ENCODE measurements at regions not wholly inside any gene's neighbourhood (a gene's known extent, or its start where the extent isn't known, plus 50 kb on each side); places are given as distances from the start of the nearest gene placed in this dataset.

GRCh38 chr5:162852134-162852533, 585.3 kb upstream of the CCNG1 start:
- TF ChIP-seq, protein P1, sequence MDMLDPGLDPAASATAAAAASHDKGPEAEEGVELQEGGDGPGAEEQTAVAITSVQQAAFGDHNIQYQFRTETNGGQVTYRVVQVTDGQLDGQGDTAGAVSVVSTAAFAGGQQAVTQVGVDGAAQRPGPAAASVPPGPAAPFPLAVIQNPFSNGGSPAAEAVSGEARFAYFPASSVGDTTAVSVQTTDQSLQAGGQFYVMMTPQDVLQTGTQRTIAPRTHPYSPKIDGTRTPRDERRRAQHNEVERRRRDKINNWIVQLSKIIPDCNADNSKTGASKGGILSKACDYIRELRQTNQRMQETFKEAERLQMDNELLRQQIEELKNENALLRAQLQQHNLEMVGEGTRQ (IDR thresholded peaks at IDR 0.05): no peak
- TF ChIP-seq ESRRA (IDR thresholded peaks at IDR 0.05; ENCODE audit: borderline replicate concordance, low read length): no peak
- no peak for TF ChIP-seq MAFK (IDR thresholded peaks at IDR 0.05; ENCODE audit: partially characterized antibody)
- TF ChIP-seq POLR2A (IDR thresholded peaks at IDR 0.05; ENCODE audit: low read length): no peak
- no peak for TF ChIP-seq SMC3 (IDR thresholded peaks at IDR 0.05)
- TF ChIP-seq CHD4 (IDR thresholded peaks at IDR 0.05; ENCODE audit: borderline replicate concordance): no peak
- no peak for TF ChIP-seq ZC3H11A (IDR thresholded peaks at IDR 0.05)
- no peak for TF ChIP-seq TFCP2L1 (CRISPR knock-in tag; IDR thresholded peaks at IDR 0.05)
- TF ChIP-seq, protein P2, sequence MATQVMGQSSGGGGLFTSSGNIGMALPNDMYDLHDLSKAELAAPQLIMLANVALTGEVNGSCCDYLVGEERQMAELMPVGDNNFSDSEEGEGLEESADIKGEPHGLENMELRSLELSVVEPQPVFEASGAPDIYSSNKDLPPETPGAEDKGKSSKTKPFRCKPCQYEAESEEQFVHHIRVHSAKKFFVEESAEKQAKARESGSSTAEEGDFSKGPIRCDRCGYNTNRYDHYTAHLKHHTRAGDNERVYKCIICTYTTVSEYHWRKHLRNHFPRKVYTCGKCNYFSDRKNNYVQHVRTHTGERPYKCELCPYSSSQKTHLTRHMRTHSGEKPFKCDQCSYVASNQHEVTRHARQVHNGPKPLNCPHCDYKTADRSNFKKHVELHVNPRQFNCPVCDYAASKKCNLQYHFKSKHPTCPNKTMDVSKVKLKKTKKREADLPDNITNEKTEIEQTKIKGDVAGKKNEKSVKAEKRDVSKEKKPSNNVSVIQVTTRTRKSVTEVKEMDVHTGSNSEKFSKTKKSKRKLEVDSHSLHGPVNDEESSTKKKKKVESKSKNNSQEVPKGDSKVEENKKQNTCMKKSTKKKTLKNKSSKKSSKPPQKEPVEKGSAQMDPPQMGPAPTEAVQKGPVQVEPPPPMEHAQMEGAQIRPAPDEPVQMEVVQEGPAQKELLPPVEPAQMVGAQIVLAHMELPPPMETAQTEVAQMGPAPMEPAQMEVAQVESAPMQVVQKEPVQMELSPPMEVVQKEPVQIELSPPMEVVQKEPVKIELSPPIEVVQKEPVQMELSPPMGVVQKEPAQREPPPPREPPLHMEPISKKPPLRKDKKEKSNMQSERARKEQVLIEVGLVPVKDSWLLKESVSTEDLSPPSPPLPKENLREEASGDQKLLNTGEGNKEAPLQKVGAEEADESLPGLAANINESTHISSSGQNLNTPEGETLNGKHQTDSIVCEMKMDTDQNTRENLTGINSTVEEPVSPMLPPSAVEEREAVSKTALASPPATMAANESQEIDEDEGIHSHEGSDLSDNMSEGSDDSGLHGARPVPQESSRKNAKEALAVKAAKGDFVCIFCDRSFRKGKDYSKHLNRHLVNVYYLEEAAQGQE (IDR thresholded peaks at IDR 0.05): no peak
- no peak for TF ChIP-seq GATA3 (IDR thresholded peaks at IDR 0.05; ENCODE audit: borderline replicate concordance)
- no peak for TF ChIP-seq FOSL2 (IDR thresholded peaks at IDR 0.05)
- TF ChIP-seq FOSL2 (CRISPR knock-in tag; IDR thresholded peaks at IDR 0.05): no peak
- no peak for TF ChIP-seq HOXA7 (CRISPR knock-in tag; IDR thresholded peaks at IDR 0.05)
- TF ChIP-seq HOXB13 (CRISPR knock-in tag; IDR thresholded peaks at IDR 0.05; ENCODE audit: low read depth): no peak
- no peak for TF ChIP-seq EHMT2 (IDR thresholded peaks at IDR 0.05; ENCODE audit: low read depth)
- ATAC-seq (no peak), FAIRE-seq (no peak), DNase-seq (ENCODE audit: low read depth in 1 of 2, low spot score in 1 of 2) (no peak)
- no peak overlapping the region for H3K27ac ChIP-seq
- H3K4me3 ChIP-seq: no peak overlapping the region
- no peaks in the 10 kb centered on the region for H3K9me3 ChIP-seq
- no peaks in the 10 kb centered on the region for H3K4me1 ChIP-seq
- ChIA-PET CTCF (no interaction called here), POLR2A (no interaction called here)
- no peak overlapping the region for H3K4me2 ChIP-seq
- 40% methylated on average over 2 of the region's 2 CpGs for WGBS (ENCODE audit: missing lambda C conversion rate)

- POLR2A ChIA-PET: no interaction called here
- CTCF ChIA-PET: no interaction called here
- WGBS (ENCODE audit: missing lambda C conversion rate): 8% methylated on average over 4 of the region's 4 CpGs
- ATAC-seq (no peak), FAIRE-seq (no peak), DNase-seq (ENCODE audit: low read depth in 1 of 2, low spot score in 1 of 2) (no peak)
- Histone ChIP-seq H3K4me2 (no peak overlapping the region), H3K4me1 (no peaks in the 10 kb centered on the region), H3K9me3 (peaks cover 6% of the 10 kb centered on the region; the same call in 2 of the 3 replicates), H3K27ac (no peak overlapping the region), H3K4me3 (no peak overlapping the region)
- TF ChIP-seq HOXB13 (CRISPR knock-in tag; IDR thresholded peaks at IDR 0.05; ENCODE audit: low read depth) (no peak), MAZ (IDR thresholded peaks at IDR 0.05; ENCODE audit: borderline replicate concordance, low read depth, low read length) (no peak)
- TF ChIP-seq, protein P1 (IDR thresholded peaks at IDR 0.05): no peak
Observed at GRCh38 chr5:162858770-162859169, 578.6 kb upstream of the CCNG1 start.

- FAIRE-seq: no peak
- ChIA-PET POLR2A (no interaction called here), CTCF (no interaction called here)
- TF ChIP-seq SMC3 (IDR thresholded peaks at IDR 0.05) (no peak), MAFK (IDR thresholded peaks at IDR 0.05; ENCODE audit: partially characterized antibody) (peak; percentile 38), TFCP2L1 (CRISPR knock-in tag; IDR thresholded peaks at IDR 0.05) (no peak)
- no peak for ATAC-seq
- H3K4me2 ChIP-seq: no peak overlapping the region
- H3K4me3 ChIP-seq: no peak overlapping the region
- H3K9me3 ChIP-seq: no peaks in the 10 kb centered on the region
- no peak for DNase-seq (ENCODE audit: low read depth in 1 of 2, low spot score in 1 of 2)
- H3K4me1 ChIP-seq: no peaks in the 10 kb centered on the region
- no peak overlapping the region for H3K27ac ChIP-seq
Observed at GRCh38 chr5:162870966-162871365, 566.4 kb upstream of the CCNG1 start.

- Histone ChIP-seq H3K4me3 (no peak overlapping the region), H3K4me1 (no peaks in the 10 kb centered on the region), H3K27ac (no peak overlapping the region), H3K4me2 (no peak overlapping the region), H3K9me3 (no peaks in the 10 kb centered on the region)
- WGBS (ENCODE audit: missing lambda C conversion rate): 21% methylated on average over 11 of the region's 12 CpGs
- ATAC-seq: no peak
- ChIA-PET CTCF (no interaction called here), POLR2A (no interaction called here)
- TF ChIP-seq RARB (CRISPR knock-in tag; IDR thresholded peaks at IDR 0.05) (no peak), NPAS2 (CRISPR knock-in tag; IDR thresholded peaks at IDR 0.05; ENCODE audit: borderline replicate concordance) (no peak), SREBF2 (IDR thresholded peaks at IDR 0.05) (no peak), FOSB (CRISPR knock-in tag; IDR thresholded peaks at IDR 0.05) (no peak)
- no peak for FAIRE-seq
- DNase-seq (ENCODE audit: low read depth in 1 of 2, low spot score in 1 of 2): no peak
Observed at GRCh38 chr5:162882629-162883028, 554.8 kb upstream of the CCNG1 start.
